GM21390 (cell line): ENCODE measurements at regions not wholly inside any gene's neighbourhood (a gene's known extent, or its start where the extent isn't known, plus 50 kb on each side); places are given as distances from the start of the nearest gene placed in this dataset.
"Not testable (repeated sequence)": the region's sequence is repeated elsewhere in the genome, so short reads cannot be mapped to it uniquely, and the experiment has no call there.

Experiments
- ATAC-seq: cut with Tn5 transposase; IDR thresholded peaks from one replicate; pipeline ENCODE4 v1.9.1; 2021; ENCODE audit not compliant: unreplicated experiment

GRCh38 chr18:73352546-73352945 lies 484.8 kb upstream of the NETO1 start:
- no peak for ATAC-seq

GRCh38 chr18:73340135-73340977 lies 472.6 kb upstream of the NETO1 start:
- ATAC-seq, result peak; percentile 72

- ATAC-seq, result no peak
These were observed 463.5 kb upstream of the NETO1 start for GRCh38 chr18:73331212-73331772.

GRCh38 chr18:73330106-73330505 lies 462.3 kb upstream of the NETO1 start:
- not testable (repeated sequence) for ATAC-seq

- not testable (repeated sequence) for ATAC-seq
These were observed 456.5 kb upstream of the NETO1 start for GRCh38 chr18:73324187-73324831.

GRCh38 chr18:73318739-73319479 lies 451.1 kb upstream of the NETO1 start:
- no peak for ATAC-seq

GRCh38 chr18:73316513-73316912 lies 448.7 kb upstream of the NETO1 start:
- no peak for ATAC-seq

- ATAC-seq, result no peak
These were observed 447.6 kb upstream of the NETO1 start for GRCh38 chr18:73315381-73315780.

GRCh38 chr18:73313476-73313875 lies 445.7 kb upstream of the NETO1 start:
- ATAC-seq, result no peak

- no peak for ATAC-seq
These were observed 428.9 kb upstream of the NETO1 start for GRCh38 chr18:73296686-73297085.

- no peak for ATAC-seq
These were observed 424.4 kb upstream of the NETO1 start for GRCh38 chr18:73292156-73292555.

- no peak for ATAC-seq
These were observed 421.0 kb upstream of the NETO1 start for GRCh38 chr18:73288813-73289212.

- no peak for ATAC-seq
These were observed 418.8 kb upstream of the NETO1 start for GRCh38 chr18:73286584-73286983.

- no peak for ATAC-seq
These were observed 416.0 kb upstream of the NETO1 start for GRCh38 chr18:73283788-73284187.

- no peak for ATAC-seq
These were observed 415.2 kb upstream of the NETO1 start for GRCh38 chr18:73283032-73283431.

- ATAC-seq, result no peak
These were observed 411.7 kb upstream of the NETO1 start for GRCh38 chr18:73279498-73279897.

GRCh38 chr18:73274812-73275621 lies 407.2 kb upstream of the NETO1 start:
- no peak for ATAC-seq

- no peak for ATAC-seq
These were observed 403.3 kb upstream of the NETO1 start for GRCh38 chr18:73270920-73271634.

GRCh38 chr18:73264562-73264921 lies 396.8 kb upstream of the NETO1 start:
- ATAC-seq, result no peak

- no peak for ATAC-seq
These were observed 394.1 kb upstream of the NETO1 start for GRCh38 chr18:73261923-73262322.
